NCI-H82 (cell line): ENCODE measurements at regions not wholly inside any gene's neighbourhood (a gene's known extent, or its start where the extent isn't known, plus 50 kb on each side); places are given as distances from the start of the nearest gene placed in this dataset.

Experiments
- DNase-seq: peaks from one replicate; lab custom pipeline; 2025; lab: John Stamatoyannopoulos, UW

DNA sequence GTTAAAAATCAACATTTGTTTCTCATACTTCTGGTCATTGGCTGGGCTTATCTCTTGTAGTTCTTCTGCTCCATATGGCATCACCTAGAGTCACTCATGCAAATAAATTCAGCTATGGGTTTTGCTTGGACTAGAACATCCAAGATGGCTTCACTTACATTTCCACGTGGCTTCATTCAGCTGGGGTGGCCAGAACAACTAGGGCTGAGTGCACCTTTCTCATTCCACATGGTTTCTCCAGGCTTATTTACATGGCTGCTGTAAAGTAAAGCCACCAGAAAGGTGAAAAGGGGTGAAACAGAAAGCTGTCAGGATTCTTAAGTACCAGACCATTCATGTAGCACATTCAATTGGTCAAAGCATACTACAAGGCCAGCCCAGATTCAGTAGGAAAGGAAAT, 151.1 kb upstream of the BMP2 start:
- DNase-seq, result no peak

DNA sequence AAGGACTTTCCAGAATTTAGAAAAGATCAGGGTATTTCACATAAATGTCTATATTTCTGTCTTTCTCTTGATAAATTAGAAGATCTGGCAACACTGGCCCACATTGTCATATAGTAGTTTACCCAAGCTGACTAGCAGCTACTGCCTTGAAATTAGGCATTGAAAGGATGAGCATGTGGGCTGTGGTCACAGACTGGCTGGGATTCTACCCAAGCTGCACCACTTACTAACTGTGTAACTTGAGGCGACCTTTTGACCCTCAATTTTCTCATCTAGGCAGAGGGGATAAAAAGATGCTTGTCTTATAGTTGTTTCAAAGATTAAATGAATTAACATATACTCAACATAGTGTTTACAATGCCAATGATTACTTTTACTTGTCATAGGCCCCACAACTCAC, 152.7 kb upstream of the BMP2 start:
- no peak for DNase-seq

DNA sequence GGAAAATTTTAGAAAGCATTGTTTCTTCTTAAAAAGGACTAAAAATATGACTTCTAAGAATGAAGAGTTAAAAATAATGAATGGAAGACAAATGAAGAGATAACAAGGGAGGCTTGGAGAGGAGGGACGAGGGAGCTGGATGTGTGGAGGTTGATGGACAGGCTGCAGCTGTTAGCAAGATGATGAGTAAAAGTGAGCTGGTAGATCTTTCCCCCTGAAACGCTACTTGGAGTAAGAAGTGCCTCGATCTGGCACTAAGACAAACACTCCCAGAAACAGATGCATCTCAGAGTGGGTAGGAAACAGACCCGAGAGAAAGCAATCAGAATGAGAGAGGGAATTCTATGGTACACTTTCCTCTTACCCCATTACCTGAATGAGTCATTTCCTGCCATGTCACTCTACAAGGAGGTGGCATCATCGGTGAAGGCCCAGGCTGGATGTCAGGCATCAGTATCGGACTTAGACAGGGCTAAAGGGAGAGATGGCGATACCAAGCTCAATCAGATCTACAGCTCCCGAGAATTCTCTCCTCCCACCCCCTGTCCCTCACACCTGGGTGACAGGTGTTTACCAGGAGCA, 154.1 kb upstream of the BMP2 start:
- DNase-seq, result no peak

DNA sequence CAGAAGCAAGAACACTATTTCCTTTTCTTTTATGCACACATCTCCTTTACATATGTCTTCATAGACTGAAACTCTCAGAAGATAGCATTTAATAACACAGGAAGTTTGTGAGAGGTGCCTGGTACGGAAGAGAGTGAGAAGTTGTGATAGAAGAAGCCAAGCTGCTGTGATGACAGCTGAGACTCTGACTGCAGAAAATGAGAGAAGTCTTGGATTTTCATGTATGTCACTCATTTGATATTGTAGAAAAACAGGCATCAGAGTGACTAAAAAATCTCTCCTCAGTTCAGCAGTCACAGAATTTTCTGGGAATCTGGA, 154.9 kb upstream of the BMP2 start:
- no peak for DNase-seq

DNA sequence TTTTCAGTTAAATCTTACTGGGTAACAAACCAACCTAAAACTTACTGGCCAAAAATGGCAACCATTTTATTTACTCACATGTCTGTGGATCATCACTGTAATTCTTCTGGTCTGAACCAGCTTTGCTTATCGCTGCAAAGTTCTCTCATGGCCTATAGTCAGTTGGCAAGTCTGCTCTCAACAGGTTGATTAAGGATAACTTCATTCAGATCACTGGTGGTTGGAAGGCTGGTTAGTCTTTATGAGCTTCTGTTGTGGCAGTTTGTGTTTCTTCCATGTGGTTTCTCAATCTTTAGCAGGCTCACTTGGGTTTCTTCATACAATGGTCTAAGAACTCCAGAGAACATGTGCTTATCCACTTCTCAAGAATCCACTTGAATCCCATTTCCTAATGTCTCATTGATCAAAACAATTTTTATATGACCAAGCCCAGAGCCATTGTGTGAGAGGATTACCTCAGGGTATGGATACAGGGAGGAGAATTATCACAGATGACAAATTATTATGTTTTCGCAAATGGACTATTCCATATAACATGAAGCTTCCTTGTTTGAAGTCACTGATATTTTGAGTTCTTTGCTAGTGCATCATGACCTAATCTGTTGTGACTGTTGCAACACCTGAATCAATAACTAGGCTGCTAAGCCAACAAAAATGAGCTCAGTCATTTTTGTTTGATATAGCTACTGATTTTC, 155.4 kb upstream of the BMP2 start:
- DNase-seq, result no peak

DNA sequence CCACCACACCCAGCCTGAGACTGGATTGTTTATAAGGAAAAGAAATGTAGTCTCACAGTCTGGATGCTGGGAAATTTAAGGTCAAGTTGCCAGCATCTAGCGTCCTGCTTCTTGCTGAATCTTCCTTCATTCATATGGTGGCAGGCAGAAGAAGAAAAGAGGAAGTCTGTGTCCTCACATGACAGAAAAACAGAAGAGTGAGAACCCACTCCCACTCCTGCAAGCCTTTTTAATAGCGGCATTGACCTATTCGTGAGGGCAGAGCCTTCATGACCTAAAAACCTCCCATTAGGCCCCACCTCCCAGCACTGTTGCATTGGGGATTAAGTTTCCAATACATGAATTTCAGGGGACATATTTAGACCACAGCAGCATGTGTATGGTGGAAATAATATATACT, 160.8 kb upstream of the BMP2 start:
- no peak for DNase-seq

DNA sequence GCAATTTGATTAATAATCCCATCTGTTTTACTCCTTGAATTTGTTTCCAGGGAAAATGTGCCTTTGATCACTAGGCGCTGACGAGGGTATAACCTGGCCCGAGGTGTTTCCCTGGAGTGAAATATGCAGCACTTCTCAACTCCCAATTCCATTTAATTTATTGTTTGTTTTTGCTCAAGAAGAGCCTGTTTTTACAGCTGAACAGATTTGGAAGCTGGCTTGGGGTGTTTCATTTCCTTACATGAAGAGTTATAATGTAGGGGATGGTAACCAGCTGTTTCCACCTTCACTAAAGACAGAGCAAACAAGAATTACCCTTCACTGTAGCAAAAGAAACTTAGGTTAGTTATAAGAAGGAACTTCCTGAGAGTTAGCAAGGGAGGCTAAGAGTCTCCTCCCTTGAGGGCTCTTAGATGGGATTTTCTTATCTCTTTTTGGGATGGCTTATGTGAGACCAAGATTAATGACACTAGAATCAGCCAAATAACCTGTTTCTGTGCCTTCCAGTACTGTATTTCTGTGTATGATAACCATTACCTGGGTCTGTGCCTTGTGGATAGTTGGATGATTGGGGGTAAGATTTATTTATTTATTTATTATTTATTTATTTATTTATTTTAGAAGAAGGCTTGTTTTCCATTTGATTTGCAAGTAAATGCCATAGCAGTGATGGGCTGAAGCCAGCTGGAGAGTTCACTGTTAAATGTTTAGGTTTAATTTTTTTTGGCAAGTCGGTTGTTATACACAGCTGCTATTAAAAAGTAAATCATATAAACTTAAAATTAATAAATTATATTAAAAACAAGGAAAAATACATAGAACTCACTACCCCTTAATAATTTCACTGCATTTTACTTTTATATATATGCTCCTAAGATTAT, 162.2 kb upstream of the BMP2 start:
- DNase-seq, result no peak

DNA sequence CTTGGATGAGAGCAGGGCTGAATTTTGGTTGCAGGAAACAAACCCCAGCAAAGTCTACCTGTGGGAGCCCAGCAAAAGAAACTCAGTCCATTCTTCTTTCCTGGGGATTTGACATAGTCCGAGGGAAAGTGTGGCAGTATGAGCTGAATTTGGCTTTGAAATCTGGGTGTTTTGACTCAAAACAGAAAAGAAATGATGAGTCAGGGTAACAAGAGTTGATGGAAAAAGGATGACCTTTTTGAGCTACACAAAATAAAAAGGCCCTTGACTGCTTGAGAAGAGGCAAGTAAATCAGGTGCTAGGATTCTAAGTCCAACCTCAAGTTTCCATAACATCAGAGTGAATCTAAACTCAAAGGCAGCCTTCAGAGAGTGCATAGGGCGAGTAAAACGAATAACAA, 163.3 kb upstream of the BMP2 start:
- DNase-seq, result no peak

DNA sequence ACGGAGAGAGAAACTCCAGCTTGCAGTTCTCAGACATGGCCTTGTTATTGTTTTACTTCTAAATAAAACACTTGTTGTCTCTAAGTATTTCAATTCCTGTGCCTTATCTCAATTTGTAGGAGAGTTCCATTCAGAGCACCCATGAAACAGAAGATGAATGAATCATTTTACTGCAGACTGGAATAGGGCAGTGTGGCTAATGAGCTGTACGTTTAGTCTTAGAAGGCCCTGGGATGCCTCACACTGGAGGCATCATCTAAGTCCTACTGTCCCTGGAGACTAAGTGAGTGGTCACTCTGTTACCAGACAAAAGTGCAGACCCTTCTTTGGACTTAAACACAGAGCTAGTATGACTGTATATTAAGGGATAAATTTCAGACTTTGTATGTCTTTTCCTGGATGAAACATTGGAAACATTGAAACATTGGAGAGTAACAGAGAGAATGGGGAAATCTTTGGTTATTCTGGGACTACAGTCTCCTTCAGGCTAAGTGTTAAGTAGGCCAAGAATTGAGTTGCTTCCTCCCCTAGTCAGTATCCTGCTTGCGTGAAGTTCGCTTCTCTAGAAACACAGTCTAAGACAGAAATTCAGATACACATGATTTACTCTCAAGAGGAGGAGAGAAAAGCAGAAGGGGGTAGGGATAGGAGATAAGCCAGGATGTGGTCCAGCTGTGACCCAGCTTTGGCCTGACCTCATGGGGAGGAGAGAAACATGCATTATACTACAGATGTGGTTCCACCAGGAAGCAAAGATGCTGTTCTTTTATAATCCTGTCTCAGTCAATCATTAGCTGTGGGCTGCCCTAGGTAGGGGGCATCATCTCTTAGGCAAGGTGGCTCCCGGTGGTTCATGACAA, 167.4 kb upstream of the BMP2 start:
- no peak for DNase-seq

DNA sequence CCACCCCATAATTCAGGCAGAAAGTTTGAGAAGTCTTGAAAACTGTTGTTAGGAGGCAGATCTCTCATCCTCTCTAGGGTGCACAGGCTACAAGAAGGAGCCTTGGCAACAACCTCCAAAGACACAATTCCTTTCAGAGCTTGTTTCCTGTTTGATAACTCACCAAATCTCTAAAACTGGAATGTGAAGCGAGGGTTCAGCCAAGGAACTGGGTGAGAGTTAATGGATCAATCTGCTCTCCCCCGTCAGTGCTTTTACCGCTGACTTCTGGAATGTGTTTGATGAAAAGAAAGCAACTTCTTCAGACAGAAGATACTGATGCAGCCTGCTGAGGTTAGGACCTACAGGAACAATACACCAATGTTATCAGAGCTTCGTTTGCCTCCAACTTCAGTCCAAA, 171.8 kb upstream of the BMP2 start:
- DNase-seq, result no peak

DNA sequence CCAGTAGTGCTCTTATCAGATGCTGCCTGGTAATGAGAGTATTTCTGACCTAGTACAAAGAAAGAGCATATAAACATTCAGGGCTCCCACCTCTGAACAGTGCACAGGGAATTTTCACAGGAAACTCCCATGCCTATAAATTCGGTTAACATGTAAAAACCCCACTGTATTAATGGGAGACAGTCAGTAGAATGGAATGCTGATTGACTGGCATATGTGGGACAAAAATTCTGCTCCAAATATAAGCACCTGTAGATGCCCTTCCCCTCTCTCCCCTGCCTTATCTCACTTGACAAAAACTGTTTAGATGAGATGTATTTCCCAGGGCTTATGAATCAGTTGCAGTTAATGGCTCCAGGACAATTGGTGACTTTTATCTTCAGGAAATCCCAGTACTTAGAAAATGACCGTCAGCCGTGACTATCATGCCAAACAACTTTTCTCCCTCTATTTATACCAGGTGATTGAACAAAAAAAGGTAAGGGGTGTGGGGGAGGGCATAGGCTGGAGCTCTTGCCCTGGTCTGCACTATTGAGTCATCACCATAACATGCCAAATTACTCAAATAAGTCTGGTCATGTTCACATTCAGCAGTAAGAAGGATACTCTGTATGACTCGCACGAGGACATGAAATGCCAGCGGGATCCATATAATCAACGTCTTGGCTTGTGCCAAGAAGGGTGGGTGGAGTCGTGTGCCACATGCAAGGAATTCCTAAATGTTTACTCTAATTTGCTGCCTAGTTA, 176.4 kb upstream of the BMP2 start:
- DNase-seq, result no peak

DNA sequence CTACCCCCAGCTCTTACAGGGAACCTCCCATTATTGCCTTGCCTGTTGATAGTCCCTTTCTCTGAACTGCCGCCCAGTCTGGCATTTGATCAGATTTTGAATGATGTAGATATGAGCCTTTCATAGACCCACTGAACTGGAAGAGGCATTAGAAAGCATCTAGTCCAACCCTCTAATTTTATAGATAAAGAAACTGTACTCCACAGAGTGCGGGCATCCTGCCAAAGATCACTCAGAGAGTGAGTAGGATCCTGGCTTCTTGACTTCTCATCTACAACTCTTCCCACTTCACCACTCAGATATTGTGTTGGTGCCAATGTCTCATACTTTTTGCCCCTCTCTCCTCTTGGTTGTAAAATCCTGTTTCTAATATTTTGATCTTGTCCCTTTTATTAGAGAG, 179.2 kb upstream of the BMP2 start:
- DNase-seq, result no peak

DNA sequence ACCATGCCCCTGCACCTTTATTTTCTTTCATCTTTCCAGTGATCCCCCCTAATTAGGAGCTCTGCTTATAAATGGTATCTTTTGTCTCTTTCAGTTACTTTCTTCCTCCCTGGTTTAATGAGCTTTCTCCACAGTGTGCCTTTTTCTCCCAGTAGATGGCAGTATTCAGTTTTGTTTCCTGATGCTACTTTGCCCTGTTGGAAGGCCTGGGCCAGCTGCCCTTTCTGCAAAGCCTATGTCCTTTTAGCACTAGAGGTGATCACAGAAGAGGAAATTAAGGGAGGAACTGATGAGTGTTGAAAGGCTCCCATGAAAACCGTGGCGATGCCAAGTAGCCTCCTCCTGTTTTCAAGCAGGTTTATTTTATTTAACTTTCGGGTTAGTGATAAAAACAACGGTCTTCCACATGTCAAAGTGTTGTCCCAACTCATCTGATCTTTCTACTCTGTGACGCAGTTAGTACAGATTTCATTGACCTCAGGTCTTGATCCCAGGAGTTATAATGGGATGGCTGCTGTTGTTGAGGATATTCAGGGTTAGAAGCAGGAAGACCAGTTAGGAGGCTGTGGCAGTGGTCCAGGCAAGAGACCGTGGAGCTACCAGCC, 184.2 kb upstream of the BMP2 start:
- peak; percentile 73 for DNase-seq

DNA sequence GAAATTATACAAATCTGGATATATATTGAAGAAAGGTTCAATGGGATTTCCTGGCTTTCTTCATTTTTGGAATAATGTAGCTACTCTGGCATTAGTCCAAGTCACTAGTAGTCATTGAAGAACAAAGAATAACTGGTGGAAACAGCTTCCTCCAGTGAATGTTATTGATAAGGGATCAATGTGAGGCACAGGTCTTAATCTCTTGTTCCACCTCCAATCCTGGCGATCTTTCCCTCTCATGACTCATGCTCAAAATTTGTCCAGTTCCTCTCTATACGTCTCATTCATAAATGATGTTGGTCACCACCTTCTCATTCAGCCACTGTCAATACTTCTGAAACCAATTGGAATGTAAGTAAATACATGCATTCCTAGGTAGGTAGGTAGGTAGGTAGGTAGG, 185.0 kb upstream of the BMP2 start:
- no peak for DNase-seq

DNA sequence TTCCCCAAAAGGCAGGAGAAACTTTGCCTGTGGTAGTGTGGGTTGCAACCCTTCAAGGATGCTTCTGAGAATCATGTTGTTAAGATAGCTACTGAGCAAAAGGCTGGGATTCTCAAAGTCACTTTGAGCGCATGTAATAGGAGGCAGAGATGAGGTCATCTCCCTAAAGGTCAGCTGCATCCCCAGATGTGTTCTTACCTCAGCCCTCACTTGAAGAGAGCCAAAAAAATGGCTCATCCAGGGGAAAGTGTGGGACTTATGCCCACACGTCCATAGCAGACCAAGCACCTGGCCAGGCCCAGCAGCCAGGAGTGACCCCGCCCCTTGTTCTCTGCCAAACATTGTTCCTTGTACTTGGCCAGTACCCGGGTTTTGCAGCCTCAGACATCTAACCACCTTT, 187.0 kb upstream of the BMP2 start:
- DNase-seq, result no peak

DNA sequence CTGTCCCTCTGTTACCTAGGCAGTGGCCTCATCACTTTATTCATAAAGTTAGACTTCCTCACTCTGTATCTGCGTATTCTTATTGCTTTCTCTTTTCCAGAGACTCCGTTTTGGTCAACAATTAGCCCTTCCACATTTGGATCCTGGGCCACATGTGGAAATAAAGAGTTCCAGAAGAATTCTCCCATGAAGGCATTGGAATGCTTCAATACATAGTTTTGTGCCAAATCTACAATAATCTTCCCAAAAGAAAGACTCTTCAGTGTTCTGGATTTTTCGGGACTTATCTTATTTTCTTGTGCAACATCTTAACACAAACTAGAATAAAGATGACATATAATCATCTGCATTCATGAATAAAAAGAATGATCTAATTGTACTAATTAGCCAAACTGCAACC, 187.7 kb upstream of the BMP2 start:
- DNase-seq, result no peak

DNA sequence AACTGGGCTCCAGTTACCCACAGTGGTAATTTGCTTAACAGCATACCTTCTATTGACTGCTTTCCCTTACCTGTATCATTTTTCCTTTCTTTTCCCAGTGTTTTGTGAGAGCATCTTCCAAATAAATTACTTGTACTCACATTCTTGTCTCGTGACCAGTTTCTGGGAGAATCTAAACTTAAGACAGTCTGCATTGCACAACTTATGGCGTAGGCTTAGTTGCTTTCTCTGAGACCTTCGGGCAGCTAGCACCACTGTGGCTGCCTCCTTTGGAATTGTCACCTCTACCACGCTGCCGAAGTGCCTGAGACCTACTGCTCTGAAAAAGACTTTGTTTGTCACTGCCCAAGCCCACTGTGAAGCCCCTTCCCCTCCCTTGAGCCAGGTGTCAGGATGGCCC, 188.1 kb upstream of the BMP2 start:
- DNase-seq, result no peak

DNA sequence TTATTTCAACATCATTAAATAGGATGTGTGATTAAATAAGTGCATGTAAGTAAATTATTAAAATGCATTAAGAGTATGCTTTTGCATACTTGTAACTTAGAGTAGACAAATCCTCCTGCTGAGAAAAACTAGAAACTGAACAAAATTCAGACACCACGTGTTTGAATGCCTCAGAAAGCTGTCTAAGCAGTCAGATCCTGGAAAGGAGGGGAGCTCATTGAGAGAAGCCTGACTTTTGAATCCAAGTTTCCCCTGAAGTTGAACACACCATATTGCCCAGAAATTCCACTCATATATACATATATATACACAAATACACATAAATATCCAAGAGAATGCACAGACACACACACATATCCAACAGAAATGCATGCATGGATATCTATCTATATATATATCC, 190.0 kb upstream of the BMP2 start:
- DNase-seq, result no peak

DNA sequence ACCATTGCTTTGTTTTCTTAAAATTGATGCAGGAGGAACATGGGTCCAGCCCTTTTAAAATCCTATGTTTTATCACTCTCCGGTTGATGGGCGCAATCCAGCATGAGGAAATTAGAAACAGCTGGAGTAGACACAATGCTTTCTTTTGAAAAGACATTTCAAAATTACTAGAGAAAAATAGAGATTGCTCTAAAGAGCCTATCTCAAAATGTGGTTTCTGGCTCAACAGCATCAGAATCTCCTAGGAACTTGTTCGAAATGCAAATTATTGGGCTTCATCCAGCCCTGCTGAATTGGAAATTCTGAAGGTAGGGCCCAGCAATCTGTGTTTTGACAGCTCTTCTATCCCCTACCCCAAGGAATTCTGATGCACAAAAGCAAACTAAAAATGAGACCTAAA, 190.8 kb upstream of the BMP2 start:
- no peak for DNase-seq

DNA sequence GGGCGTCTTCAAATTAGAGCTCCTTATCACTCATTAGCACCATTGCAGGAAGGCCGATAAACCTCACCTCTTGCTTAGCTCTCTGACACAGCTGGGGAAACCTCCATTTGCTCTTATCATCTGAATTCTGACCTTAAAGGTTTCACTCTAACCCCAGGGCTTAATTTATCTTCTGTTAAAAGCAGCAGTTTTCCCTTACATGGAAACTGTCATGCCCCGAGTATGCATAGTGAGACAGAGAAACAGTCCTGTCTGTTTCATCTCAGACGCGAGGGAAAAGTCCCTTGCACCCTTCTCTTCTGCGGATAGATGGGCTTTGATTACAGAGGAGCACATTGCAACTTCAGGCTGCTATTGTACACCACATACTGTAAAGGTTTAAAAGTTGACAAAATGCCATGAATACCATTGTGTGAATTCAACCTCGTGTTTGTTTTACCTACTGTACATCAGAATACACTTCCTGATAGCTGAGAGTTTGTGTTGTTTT, 191.5 kb upstream of the BMP2 start:
- no peak for DNase-seq

DNA sequence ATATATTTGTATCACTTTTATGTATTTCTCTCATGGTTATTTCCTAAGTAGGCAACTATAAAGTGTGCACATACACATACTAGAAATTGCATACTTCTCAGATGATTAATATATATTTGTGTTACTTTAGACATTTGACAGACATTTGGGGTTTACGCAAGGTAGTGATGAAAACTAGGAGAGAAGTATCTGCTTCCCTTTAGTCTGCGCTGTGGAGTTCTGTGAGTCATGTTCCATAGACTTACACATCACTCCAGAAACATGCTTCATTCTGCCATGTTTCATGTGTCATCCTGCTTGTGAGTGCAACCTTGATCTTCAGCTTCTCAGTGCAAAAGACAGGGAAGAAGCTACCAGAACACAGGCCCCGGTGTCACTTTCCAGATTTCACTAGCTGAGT, 200.7 kb upstream of the BMP2 start:
- no peak for DNase-seq
